ENCODE measurements at regions not wholly inside any gene's neighbourhood (a gene's known extent, or its start where the extent isn't known, plus 50 kb on each side); places are given as distances from the start of the nearest gene placed in this dataset.

DNA sequence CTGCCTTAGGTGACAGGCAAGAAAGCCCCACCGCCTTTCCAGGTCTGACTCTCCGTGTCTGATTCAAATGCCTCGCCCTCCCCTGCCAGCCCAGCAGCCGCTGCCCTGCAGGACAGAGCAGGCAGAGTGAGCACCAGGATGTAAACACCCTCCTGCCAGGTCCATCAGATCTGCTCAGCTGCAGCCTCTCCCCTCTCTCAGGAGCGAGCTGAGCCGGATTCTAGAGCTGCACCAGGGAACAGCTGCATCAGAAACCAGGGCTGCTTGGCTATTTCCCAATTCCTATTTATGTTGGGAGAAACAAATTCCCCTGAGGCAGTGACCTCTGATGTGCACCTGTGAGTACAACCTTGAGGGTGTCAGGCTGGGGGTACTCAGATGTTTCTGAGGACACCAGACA, 121.5 kb upstream of the ZMIZ1 start:
- TF ChIP-seq ZNF274 (IDR thresholded peaks at IDR 0.05; ENCODE audit: low read depth, low read length) = no peak
- TF ChIP-seq SUZ12 (IDR thresholded peaks at IDR 0.05; ENCODE audit: extremely low read depth, insufficient read depth, insufficient read length) = no peak
- TF ChIP-seq YY1 (IDR thresholded peaks at IDR 0.05; ENCODE audit: insufficient read depth, insufficient read length) = no peak
